ENCODE measurements at regions not wholly inside any gene's neighbourhood (a gene's known extent, or its start where the extent isn't known, plus 50 kb on each side); places are given as distances from the start of the nearest gene placed in this dataset.

DNA sequence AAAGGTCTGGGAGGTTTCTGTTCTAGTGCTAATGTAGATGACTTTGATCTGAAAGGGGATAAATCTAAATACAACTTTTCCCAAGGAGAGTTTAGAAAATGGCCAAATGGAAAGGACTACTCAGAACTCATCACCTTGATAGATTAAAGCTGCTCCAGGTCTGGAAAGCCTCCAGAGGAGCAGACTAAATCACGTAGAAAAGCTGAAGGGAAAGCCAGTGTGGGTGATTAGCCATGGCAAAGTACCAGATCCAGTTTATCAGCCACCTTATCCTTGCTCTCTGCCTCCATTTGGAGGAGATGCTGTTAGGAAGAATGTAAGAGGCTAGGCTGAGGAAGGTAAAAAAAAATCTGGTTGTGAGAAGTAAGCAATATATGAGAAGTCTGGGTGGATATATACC lies 120.7 kb upstream of the RAI14 start:
- TF ChIP-seq CTCF (IDR thresholded peaks at IDR 0.05): no peak
- TF ChIP-seq POLR2A (IDR thresholded peaks at IDR 0.05): no peak
